ENCODE measurements at regions not wholly inside any gene's neighbourhood (a gene's known extent, or its start where the extent isn't known, plus 50 kb on each side); places are given as distances from the start of the nearest gene placed in this dataset.
"Not testable (repeated sequence)": the region's sequence is repeated elsewhere in the genome, so short reads cannot be mapped to it uniquely, and the experiment has no call there.

DNA sequence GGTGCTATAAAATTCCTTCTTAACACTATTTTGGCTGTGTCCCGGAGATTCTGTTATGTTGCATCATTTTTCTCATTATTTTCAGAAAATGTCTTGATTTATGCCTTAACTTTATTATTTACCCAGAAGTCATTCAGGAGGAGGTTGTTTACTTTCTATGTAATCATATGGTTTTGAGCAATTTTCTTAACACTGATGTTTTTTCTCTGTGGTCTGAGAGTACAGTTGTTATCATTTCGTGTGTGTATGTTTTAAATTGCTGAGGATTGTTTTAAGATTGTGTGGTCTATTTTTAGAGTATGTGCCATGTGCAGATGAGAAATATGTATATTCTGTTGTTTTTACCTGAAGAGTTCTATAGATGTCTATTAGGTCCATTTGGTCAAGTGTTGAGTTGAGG, 498.1 kb upstream of the ZNF608 start:
- Mint-ChIP-seq H3K27ac (ENCODE audit: unreplicated experiment) (no peak overlapping the region), H3K9me3 (peaks cover 29% of the 10 kb centered on the region)

DNA sequence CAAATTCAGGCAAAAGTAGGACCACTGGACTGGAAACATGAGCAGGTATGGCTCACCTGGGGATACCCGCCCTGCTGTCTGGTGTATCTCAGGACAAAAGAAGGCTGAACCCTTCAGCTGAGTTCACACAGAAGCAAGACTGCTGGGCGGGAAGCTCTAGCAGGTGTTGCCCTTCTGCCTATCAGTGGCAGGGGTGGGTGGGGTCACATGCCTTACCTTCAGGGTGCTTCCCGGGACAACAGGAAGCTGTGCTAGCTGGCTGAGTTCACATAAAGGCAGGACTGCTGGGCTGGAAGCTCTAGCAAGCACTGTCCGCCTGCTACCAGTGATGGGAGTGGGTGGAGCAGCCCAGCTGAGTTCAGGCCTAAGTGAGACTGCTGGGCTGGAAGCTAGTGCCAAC, 498.8 kb upstream of the ZNF608 start:
- Mint-ChIP-seq H3K27me3 (ENCODE audit: low read depth) (no peaks in the 10 kb centered on the region), H3K36me3 (ENCODE audit: low read depth) (peaks cover 18% of the 10 kb centered on the region), H3K9me3 (peaks cover 27% of the 10 kb centered on the region), H3K27ac (ENCODE audit: unreplicated experiment) (no peak overlapping the region), H3K4me3 (no peak overlapping the region), H3K4me1 (peaks cover 9% of the 10 kb centered on the region)
- DNase-seq (ENCODE audit: low read depth, low spot score), result no peak
- TF ChIP-seq CTCF (conservative IDR thresholded peaks at IDR 0.05), result no peak

More for the DNA sequence above, 498.1 kb upstream of the ZNF608 start:
- H3K27me3 Mint-ChIP-seq (ENCODE audit: low read depth), result no peaks in the 10 kb centered on the region
- no peak overlapping the region for H3K4me3 Mint-ChIP-seq
- no peak for DNase-seq (ENCODE audit: low read depth, low spot score)
- no peak for TF ChIP-seq CTCF (conservative IDR thresholded peaks at IDR 0.05)
- H3K4me1 Mint-ChIP-seq, result peaks cover 10% of the 10 kb centered on the region
- peaks cover 21% of the 10 kb centered on the region for H3K36me3 Mint-ChIP-seq (ENCODE audit: low read depth)

DNA sequence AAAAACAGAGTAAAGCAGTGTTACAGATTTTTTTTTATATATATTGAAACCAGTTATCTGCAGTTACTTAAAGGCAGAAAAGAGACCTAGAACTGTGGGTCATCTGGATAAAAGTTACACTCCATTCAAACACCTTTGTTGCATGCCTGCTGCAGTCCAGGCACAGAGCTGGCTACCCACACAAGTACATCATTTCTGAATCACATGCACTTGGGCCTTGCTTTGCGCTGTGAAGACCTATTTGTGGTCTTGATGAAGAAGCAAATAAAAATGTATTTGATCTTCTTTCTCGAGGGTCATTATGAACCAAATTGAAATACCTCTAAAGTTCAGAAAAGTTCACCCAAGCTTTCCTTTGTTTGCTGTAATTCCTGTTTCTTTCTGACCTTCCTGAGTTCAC, 503.0 kb upstream of the ZNF608 start:
- no peaks in the 10 kb centered on the region for H3K27me3 Mint-ChIP-seq (ENCODE audit: low read depth)
- peaks cover 32% of the 10 kb centered on the region for H3K36me3 Mint-ChIP-seq (ENCODE audit: low read depth)
- peaks cover 29% of the 10 kb centered on the region for H3K9me3 Mint-ChIP-seq
- DNase-seq (ENCODE audit: low read depth, low spot score), result no peak
- no peak for TF ChIP-seq CTCF (conservative IDR thresholded peaks at IDR 0.05)
- H3K27ac Mint-ChIP-seq (ENCODE audit: unreplicated experiment), result no peak overlapping the region
- H3K4me3 Mint-ChIP-seq, result no peak overlapping the region
- H3K4me1 Mint-ChIP-seq, result peaks cover 7% of the 10 kb centered on the region

DNA sequence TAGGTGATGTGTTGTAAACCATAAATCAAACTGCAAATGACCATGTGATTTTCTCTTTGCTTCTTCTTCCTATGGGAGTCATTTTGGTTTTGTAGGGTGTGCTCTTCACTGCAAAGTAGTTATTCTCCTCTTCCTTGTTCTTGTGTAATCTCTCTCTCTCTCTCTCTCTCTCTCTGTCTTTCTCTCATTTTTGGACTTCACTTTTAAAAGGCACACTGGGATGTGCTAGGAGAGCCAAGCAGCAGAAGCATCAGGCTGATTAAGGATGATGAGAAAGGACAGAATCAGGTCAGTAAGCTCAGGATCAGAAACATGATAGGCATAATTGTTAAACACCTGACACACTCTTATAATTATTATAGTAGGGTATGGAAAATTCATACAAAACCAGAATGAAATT, 505.3 kb upstream of the ZNF608 start:
- H3K9me3 Mint-ChIP-seq, result peaks cover 30% of the 10 kb centered on the region
- no peak for TF ChIP-seq CTCF (conservative IDR thresholded peaks at IDR 0.05)
- DNase-seq (ENCODE audit: low read depth, low spot score), result no peak
- no peaks in the 10 kb centered on the region for H3K27me3 Mint-ChIP-seq (ENCODE audit: low read depth)
- peaks cover 32% of the 10 kb centered on the region for H3K36me3 Mint-ChIP-seq (ENCODE audit: low read depth)
- H3K4me1 Mint-ChIP-seq, result peaks cover 10% of the 10 kb centered on the region
- H3K27ac Mint-ChIP-seq (ENCODE audit: unreplicated experiment), result no peak overlapping the region
- H3K4me3 Mint-ChIP-seq, result no peak overlapping the region

DNA sequence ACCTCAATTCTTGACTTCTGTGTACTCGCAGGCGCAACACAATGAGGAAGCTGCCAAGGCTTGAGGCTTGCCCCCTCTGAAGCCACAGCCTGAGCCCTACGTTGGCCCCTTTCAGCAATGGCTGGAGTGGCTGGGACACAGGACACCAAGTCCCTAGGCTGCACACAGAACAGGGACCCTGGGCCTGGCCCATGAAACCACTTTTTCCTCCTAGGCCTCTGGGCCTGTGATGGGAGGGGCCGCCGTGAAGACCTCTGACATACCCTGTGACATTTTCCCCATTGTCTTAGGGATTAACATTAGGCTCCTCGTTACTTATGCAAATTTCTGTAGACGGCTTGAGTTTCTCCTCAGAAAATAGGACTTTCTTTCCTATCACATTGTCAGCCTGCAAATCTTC, 507.2 kb upstream of the ZNF608 start:
- Mint-ChIP-seq H3K36me3 (ENCODE audit: low read depth) (peaks cover 24% of the 10 kb centered on the region), H3K9me3 (peaks cover 22% of the 10 kb centered on the region), H3K4me1 (peaks cover 27% of the 10 kb centered on the region)
- DNase-seq (ENCODE audit: low read depth, low spot score); H3K27ac Mint-ChIP-seq (ENCODE audit: unreplicated experiment); H3K27me3 Mint-ChIP-seq (ENCODE audit: low read depth); H3K4me3 Mint-ChIP-seq: not testable (repeated sequence)

- Mint-ChIP-seq H3K27me3 (ENCODE audit: low read depth) (no peaks in the 10 kb centered on the region), H3K4me3 (no peak overlapping the region), H3K4me1 (peaks cover 27% of the 10 kb centered on the region), H3K27ac (ENCODE audit: unreplicated experiment) (no peak overlapping the region), H3K9me3 (peaks cover 22% of the 10 kb centered on the region), H3K36me3 (ENCODE audit: low read depth) (peaks cover 24% of the 10 kb centered on the region)
- DNase-seq (ENCODE audit: low read depth, low spot score), result no peak
- TF ChIP-seq CTCF (conservative IDR thresholded peaks at IDR 0.05), result no peak
These were observed 507.8 kb upstream of the ZNF608 start for GRCh38 chr5:125254267-125254666.

Measured in neural crest cell (in vitro differentiated cells).